ENCODE measurements at regions not wholly inside any gene's neighbourhood (a gene's known extent, or its start where the extent isn't known, plus 50 kb on each side); places are given as distances from the start of the nearest gene placed in this dataset.

GRCh38 chr14:42229294-42229693 lies 622.6 kb downstream of the LRFN5 start:
- no peak for ATAC-seq
- intact Hi-C loops (cut with micrococcal nuclease) = loop anchor here (10.0 kb wide), 1 partner anchor 1566 kb away; no protein-coding TSS in a partner anchor
- no TSS peak for BruUV-seq (replicated peaks)

GRCh38 chr14:42228611-42229010 lies 621.9 kb downstream of the LRFN5 start:
- TF ChIP-seq EZH2phosphoT487 (IDR thresholded peaks at IDR 0.05; ENCODE audit: borderline replicate concordance, low read length) (no peak), CTCF (conservative IDR thresholded peaks at IDR 0.05; ENCODE audit: low read depth, low read length) (no peak), EZH2 (IDR thresholded peaks at IDR 0.05; ENCODE audit: low read length, unreplicated experiment) (no peak)
- no peaks in the 10 kb centered on the region for H4K20me1 ChIP-seq (ENCODE audit: low read length)
- H3K79me2 ChIP-seq (ENCODE audit: low read length) = no peaks in the 10 kb centered on the region
- no TSS peak for BruUV-seq (replicated peaks)
- no peaks in the 10 kb centered on the region for H3K9me3 ChIP-seq (ENCODE audit: low read length)
- H3K27ac ChIP-seq (ENCODE audit: low read length) = no peak overlapping the region
- no peak overlapping the region for H3K9ac ChIP-seq (ENCODE audit: low read length)
- ATAC-seq (no peak), DNase-seq (no peak)
- ChIA-PET POLR2A (ENCODE audit: unreplicated experiment) (no interaction called here), CTCF (no interaction called here)
- no peak overlapping the region for H2AFZ ChIP-seq (ENCODE audit: low read length)
- H3K36me3 ChIP-seq (ENCODE audit: low read depth, low read length) = no peaks in the 10 kb centered on the region
- peaks cover 7% of the 10 kb centered on the region for H3K4me1 ChIP-seq (ENCODE audit: insufficient read depth, low read length)
- no peaks in the 10 kb centered on the region for H3F3A ChIP-seq (ENCODE audit: low read length, unreplicated experiment)
- no peak overlapping the region for H3K4me2 ChIP-seq (ENCODE audit: low read length)
- intact Hi-C loops (cut with micrococcal nuclease) = loop anchor here (10.0 kb wide), 1 partner anchor 1566 kb away; no protein-coding TSS in a partner anchor
- no peaks in the 10 kb centered on the region for H3K27me3 ChIP-seq (ENCODE audit: low read length)
- no peak overlapping the region for H3K4me3 ChIP-seq (ENCODE audit: low read length)
- no peaks in the 10 kb centered on the region for H3K9me2 ChIP-seq (replicated peaks; ENCODE audit: low read length)

More at GRCh38 chr14:42229294-42229693, 622.6 kb downstream of the LRFN5 start:
- Histone ChIP-seq H3F3A (ENCODE audit: low read length, unreplicated experiment) (no peaks in the 10 kb centered on the region), H3K9me3 (ENCODE audit: low read length) (no peaks in the 10 kb centered on the region), H2AFZ (ENCODE audit: low read length) (no peak overlapping the region), H3K4me1 (ENCODE audit: insufficient read depth, low read length) (no peaks in the 10 kb centered on the region), H3K27ac (ENCODE audit: low read length) (no peak overlapping the region), H3K4me2 (ENCODE audit: low read length) (no peak overlapping the region), H3K9ac (ENCODE audit: low read length) (no peak overlapping the region), H4K20me1 (ENCODE audit: low read length) (no peaks in the 10 kb centered on the region), H3K36me3 (ENCODE audit: low read depth, low read length) (no peaks in the 10 kb centered on the region), H3K9me2 (replicated peaks; ENCODE audit: low read length) (no peaks in the 10 kb centered on the region), H3K4me3 (ENCODE audit: low read length) (no peak overlapping the region), H3K27me3 (ENCODE audit: low read length) (no peaks in the 10 kb centered on the region), H3K79me2 (ENCODE audit: low read length) (no peaks in the 10 kb centered on the region)
- ChIA-PET CTCF (no interaction called here), POLR2A (ENCODE audit: unreplicated experiment) (no interaction called here)
- TF ChIP-seq CTCF (conservative IDR thresholded peaks at IDR 0.05; ENCODE audit: low read depth, low read length) (no peak), EZH2 (IDR thresholded peaks at IDR 0.05; ENCODE audit: low read length, unreplicated experiment) (no peak), EZH2phosphoT487 (IDR thresholded peaks at IDR 0.05; ENCODE audit: borderline replicate concordance, low read length) (no peak)
- no peak for DNase-seq

GRCh38 chr14:42224053-42224888 lies 617.6 kb downstream of the LRFN5 start:
- Histone ChIP-seq H4K20me1 (ENCODE audit: low read length) (no peaks in the 10 kb centered on the region), H3K9me3 (ENCODE audit: low read length) (no peaks in the 10 kb centered on the region), H3K27me3 (ENCODE audit: low read length) (no peaks in the 10 kb centered on the region), H3K27ac (ENCODE audit: low read length) (peak overlapping the region; percentile 38), H3K9me2 (replicated peaks; ENCODE audit: low read length) (no peaks in the 10 kb centered on the region), H3K4me3 (ENCODE audit: low read length) (no peak overlapping the region), H3K4me2 (ENCODE audit: low read length) (no peak overlapping the region; the same call in 1 of the 2 replicates), H3K4me1 (ENCODE audit: insufficient read depth, low read length) (peaks cover 26% of the 10 kb centered on the region), H3F3A (ENCODE audit: low read length, unreplicated experiment) (no peaks in the 10 kb centered on the region), H3K9ac (ENCODE audit: low read length) (peak overlapping the region; percentile 35), H3K36me3 (ENCODE audit: low read depth, low read length) (no peaks in the 10 kb centered on the region), H3K79me2 (ENCODE audit: low read length) (no peaks in the 10 kb centered on the region), H2AFZ (ENCODE audit: low read length) (peak overlapping the region; percentile 31; the same call in 1 of the 2 replicates)
- CTCF ChIA-PET = interaction anchor here (1.1 to 1.2 kb wide), 2 partner anchors 84 to 614 kb away, joined by 3 read pairs; no protein-coding TSS in a partner anchor
- intact Hi-C loops (cut with micrococcal nuclease) = loop anchor here (1.0 to 10.0 kb wide), 6 partner anchors 114 to 1571 kb away; no protein-coding TSS in a partner anchor
- ATAC-seq (peak; percentile 57), DNase-seq (peak; percentile 90)
- TF ChIP-seq CTCF (conservative IDR thresholded peaks at IDR 0.05; ENCODE audit: low read depth, low read length) (peak; percentile 96), EZH2phosphoT487 (IDR thresholded peaks at IDR 0.05; ENCODE audit: borderline replicate concordance, low read length) (no peak)
- POLR2A ChIA-PET (ENCODE audit: unreplicated experiment) = no interaction called here
- no TSS peak for BruUV-seq (replicated peaks)

All from PC-3 (cell line).